ENCODE measurements at regions not wholly inside any gene's neighbourhood (a gene's known extent, or its start where the extent isn't known, plus 50 kb on each side); places are given as distances from the start of the nearest gene placed in this dataset.

DNA sequence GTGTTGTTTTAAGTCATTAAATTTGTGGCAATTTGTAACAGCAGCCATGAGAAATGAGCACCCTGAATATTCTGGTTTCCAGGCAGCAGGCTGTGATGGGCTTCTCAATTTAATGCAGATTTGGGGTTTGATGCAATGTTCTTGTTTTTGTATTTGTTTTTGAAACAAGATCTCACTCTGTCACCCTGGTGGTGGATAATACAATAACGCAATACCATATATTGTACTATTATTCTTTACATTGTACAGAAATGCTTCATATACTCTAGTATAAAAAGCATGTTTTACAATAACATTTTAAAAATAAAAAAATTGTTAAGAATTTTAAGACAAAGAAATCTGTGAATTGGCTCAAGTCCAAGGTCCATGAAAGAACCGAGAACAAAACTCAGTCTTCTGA is 129.1 kb downstream of the USP46 start:
- H3K4me3 ChIP-seq (ENCODE audit: low read length), result no peak overlapping the region
- Mint-ChIP-seq H3K4me3 (no peak overlapping the region), H3K9me3 (peaks cover 35% of the 10 kb centered on the region), H3K27me3 (ENCODE audit: insufficient read depth) (no peaks in the 10 kb centered on the region), H3K36me3 (ENCODE audit: low read depth) (no peaks in the 10 kb centered on the region), H3K27ac (no peak overlapping the region), H3K4me1 (no peaks in the 10 kb centered on the region)
- peaks cover 13% of the 10 kb centered on the region for H3K9me3 ChIP-seq (ENCODE audit: control insufficient read depth, low read length)
- no peak overlapping the region for H3K27ac ChIP-seq (ENCODE audit: low read depth, low read length)
- no peak overlapping the region for H3K9ac ChIP-seq (ENCODE audit: extremely low read depth, low read length, poor library complexity, severe bottlenecking)
- H3K4me1 ChIP-seq (ENCODE audit: control insufficient read depth, insufficient read depth, low read length), result no peaks in the 10 kb centered on the region
- TF ChIP-seq, protein P1, sequence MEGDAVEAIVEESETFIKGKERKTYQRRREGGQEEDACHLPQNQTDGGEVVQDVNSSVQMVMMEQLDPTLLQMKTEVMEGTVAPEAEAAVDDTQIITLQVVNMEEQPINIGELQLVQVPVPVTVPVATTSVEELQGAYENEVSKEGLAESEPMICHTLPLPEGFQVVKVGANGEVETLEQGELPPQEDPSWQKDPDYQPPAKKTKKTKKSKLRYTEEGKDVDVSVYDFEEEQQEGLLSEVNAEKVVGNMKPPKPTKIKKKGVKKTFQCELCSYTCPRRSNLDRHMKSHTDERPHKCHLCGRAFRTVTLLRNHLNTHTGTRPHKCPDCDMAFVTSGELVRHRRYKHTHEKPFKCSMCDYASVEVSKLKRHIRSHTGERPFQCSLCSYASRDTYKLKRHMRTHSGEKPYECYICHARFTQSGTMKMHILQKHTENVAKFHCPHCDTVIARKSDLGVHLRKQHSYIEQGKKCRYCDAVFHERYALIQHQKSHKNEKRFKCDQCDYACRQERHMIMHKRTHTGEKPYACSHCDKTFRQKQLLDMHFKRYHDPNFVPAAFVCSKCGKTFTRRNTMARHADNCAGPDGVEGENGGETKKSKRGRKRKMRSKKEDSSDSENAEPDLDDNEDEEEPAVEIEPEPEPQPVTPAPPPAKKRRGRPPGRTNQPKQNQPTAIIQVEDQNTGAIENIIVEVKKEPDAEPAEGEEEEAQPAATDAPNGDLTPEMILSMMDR (conservative IDR thresholded peaks at IDR 0.05), result peak; percentile 48
- no peaks in the 10 kb centered on the region for H3K27me3 ChIP-seq (ENCODE audit: control insufficient read depth, insufficient read depth, low read length, poor library complexity, severe bottlenecking)
- no peaks in the 10 kb centered on the region for H3K36me3 ChIP-seq (ENCODE audit: control insufficient read depth, insufficient read depth, low read length)
- WGBS, 2 experiments (ENCODE audit: insufficient coverage in 1 of 2, insufficient read length in 1 of 2), result 94% methylated on average over 2 of the region's 2 CpGs; no CpG with 5 or more reads in 1 of the 2 experiments
- DNase-seq, result no peak

DNA sequence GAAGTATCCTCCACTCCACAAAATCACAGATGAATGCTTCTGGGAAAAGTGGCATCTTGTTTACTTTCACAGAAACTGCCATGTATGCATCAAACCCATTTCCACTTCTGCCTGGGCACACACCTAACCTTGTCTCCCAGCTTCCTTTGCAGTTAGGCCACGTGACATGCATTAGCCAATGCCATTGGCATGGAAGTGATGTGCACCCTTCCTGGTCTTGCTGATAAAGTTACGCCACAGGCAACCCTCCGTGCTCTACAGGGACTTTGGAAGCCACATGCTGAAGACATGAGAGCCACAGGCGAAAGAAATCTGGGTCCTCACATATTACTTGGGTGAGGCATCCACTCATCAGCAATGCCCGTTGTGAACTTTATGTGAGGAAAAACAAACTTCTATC is 123.3 kb downstream of the USP46 start:
- H3K4me3 Mint-ChIP-seq, result no peak overlapping the region
- Histone ChIP-seq H3K36me3 (ENCODE audit: control insufficient read depth, insufficient read depth, low read length) (no peaks in the 10 kb centered on the region), H3K4me3 (ENCODE audit: low read length) (no peak overlapping the region), H3K4me1 (ENCODE audit: control insufficient read depth, insufficient read depth, low read length) (no peaks in the 10 kb centered on the region), H3K27me3 (ENCODE audit: control insufficient read depth, insufficient read depth, low read length, poor library complexity, severe bottlenecking) (no peaks in the 10 kb centered on the region), H3K9me3 (ENCODE audit: control insufficient read depth, low read length) (peaks cover 4% of the 10 kb centered on the region), H3K27ac (ENCODE audit: low read depth, low read length) (no peak overlapping the region), H3K9ac (ENCODE audit: extremely low read depth, low read length, poor library complexity, severe bottlenecking) (no peak overlapping the region)
- 91 to 96% methylated on average over 5 of the region's 5 CpGs for WGBS, 2 experiments (ENCODE audit: insufficient coverage in 1 of 2, insufficient read length in 1 of 2)
- no peak overlapping the region for H3K27ac Mint-ChIP-seq
- no peaks in the 10 kb centered on the region for H3K27me3 Mint-ChIP-seq (ENCODE audit: insufficient read depth)
- no peaks in the 10 kb centered on the region for H3K4me1 Mint-ChIP-seq
- DNase-seq, result no peak
- TF ChIP-seq, protein P1 (conservative IDR thresholded peaks at IDR 0.05), result no peak
- peaks cover 13% of the 10 kb centered on the region for H3K9me3 Mint-ChIP-seq
- no peaks in the 10 kb centered on the region for H3K36me3 Mint-ChIP-seq (ENCODE audit: low read depth)
